GM18507 (cell line): ENCODE measurements at regions not wholly inside any gene's neighbourhood (a gene's known extent, or its start where the extent isn't known, plus 50 kb on each side); places are given as distances from the start of the nearest gene placed in this dataset.

Experiments
- DNase-seq: peaks from one replicate; pipeline ENCODE4 v3.0.0; 2011; ENCODE audit warnings: low read depth; ENCODE audit not compliant: insufficient read length; ENCODE audit errors: extremely low spot score
- FAIRE-seq: peaks from 2 replicates; lab custom pipeline; 2011; peaks lifted over from hg19 to GRCh38; lab: Jason Lieb, UNC

DNA sequence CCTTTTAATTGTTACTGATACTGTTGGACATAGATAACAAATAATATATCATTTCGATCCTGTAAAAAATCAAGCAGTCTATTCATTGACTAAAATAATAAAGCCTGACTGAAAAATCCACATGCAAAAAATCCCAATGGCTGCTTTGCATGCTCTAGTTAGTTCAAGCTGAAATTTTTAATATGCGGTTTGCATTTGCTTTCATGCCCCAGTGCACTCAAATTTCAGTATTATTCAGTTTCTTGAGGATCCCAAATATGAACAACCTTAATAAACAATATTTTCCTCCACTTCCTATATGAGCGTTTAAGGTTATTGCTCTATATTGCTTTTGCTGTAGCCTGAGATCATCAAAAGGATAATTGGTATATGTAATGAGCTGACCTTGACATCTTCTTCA lies 75.1 kb upstream of the DPH5 start:
- no peak for DNase-seq
- FAIRE-seq = no peak

DNA sequence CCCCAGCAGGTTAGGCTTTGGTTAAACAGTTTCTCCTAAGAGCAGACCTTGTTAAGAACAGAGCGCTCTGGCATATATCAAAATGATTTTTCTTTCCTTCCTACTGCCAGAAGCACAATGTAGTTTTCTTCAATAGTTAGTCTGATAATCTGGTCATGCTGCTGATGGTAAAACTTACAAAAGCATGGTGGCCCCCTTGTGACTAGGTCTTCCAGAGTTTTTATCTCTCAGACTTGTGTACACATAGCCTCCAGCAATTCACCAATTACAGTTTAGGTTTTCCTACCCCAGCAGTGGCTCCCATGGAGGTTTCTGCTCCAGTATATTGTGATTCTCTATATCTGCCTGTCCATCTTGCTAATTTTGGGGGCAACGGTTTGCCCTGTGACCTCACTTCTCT lies 73.3 kb upstream of the DPH5 start:
- DNase-seq (no peak), FAIRE-seq (no peak)

DNA sequence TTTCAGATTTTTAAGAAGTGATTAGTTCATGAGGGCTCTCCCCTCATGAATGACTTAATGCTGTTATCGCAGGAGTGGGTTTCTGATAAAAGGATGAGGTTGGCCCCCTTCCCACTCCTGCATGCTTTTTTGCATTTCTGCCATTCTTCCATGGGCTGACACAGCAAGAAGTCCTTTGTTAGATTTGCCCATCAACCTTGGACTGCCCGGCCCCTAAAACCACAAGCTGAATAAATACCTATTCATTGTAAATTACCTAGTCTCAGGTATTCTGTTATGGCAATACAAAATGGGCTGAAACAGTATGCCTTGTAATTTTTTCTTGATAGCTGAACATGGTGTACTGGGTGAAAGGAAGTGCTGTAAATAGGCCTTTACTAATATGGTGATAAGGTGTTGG lies 72.7 kb upstream of the DPH5 start:
- FAIRE-seq = no peak
- no peak for DNase-seq

DNA sequence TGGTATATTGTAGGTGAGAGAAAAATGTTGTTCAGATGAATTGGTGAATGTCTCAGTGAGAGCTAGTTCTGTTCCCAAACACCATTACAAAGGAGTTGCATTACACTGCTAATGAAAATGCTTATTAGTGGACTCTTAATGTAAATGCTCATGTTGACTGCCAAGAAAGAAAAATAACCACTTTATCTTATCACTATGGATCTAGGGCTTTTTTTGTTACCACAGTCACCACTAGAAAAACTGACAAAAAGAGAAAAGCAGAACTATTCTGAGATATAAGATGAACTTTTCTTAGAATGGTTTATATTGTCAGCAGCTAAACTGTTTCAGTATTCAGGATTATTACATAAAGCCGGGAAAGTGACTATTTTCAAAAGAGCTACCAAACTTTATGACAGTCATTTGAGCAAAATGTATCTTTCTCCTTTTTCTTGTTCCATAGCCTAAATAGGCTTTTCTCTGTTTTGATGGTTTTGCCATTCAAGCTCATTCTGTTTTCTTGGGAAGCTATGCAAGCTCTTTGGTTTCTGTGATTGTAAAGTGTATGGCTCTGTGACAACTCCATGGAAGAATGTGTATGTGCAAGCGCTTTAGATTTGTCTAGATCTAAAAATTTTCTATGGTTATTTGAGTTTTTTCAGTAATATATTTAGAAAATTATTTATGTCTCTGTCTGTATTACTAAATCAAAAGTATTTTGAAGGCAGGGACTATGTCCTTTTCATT lies 64.2 kb upstream of the DPH5 start:
- peak; percentile 49 for FAIRE-seq
- DNase-seq = no peak

DNA sequence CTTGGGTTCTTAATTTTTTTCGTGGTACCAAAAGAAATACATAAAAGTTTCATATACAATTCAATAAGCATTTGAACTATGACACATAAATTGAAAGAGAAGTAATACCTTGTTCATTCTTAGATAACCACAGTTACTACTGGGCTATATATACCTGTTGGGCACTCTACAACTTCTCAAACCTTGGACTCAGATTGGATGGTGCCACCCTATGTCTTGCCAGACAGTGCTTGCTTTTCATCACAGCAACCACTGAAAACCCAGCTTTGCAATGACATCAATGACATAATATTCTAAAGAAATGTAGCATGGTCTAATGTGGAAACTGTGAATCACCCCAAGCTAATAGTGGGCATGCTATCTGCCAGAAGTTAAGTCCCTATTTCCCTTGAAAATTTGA lies 62.8 kb upstream of the DPH5 start:
- no peak for FAIRE-seq

DNA sequence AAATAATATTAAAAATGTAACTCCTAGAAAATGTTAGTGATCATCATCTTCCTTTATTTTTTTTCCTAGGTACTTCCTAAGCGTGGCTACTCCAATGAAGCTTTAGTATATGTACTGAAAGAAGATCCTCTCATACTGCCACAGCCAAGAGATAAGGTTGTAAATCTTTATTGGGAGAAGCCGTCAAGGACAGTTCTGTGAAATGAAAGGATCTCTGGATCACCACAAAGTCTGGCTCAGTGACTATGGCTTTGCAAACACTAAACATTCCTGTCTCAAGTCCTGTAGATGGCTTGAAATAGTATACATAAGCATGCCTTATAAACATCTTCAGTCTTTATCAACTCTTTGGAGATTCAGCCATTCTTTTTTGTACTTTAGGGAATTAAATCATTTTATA lies 61.2 kb upstream of the DPH5 start:
- FAIRE-seq (no peak), DNase-seq (no peak)

More for the DNA sequence above, 62.8 kb upstream of the DPH5 start:
- DNase-seq = no peak

DNA sequence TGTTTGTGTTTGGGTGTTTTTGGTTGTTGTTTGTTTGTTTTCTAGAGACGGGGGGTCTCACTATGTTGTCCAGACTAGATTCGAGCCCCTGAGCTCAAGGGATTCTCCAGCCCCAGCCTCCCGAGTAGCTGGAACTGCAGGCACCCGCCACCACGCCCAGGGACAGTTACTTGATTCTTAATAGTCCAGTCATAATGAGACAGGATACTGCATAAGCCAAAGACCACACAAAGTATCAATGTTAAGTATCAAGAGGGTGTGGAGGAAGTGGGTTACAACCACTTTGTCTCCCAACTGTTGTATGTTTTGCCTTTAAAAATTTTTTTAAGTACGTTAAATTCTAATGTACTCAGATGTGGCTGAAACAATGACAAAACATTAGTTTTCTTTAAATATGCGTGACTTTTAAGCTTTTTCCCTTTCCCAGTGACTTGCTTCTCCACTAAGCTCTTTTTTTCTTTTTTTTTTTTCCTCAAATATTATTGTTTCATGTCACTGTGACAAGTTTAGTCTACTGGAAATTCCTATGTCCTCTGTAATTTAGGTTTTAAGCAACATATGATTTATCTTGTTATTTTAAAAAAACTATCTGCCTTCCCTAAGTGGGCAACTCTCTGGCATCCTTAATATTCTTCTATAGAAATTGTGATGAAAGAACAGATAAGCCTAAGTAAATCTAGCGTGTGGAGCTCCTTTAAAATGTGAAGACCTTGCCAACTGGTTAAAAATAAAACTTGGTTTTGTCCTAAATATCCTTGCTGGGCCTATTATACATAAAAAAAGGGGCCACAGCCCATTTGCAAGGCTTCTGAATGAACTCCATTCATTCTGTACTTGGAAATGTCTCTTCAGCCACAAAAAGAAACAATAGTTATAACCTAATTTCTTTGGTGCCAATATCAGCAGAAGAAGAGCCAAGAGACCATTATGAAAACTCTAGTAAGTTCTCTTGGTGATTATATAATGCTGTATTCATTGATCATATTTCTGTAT lies 56.2 kb upstream of the DPH5 start:
- no peak for FAIRE-seq

DNA sequence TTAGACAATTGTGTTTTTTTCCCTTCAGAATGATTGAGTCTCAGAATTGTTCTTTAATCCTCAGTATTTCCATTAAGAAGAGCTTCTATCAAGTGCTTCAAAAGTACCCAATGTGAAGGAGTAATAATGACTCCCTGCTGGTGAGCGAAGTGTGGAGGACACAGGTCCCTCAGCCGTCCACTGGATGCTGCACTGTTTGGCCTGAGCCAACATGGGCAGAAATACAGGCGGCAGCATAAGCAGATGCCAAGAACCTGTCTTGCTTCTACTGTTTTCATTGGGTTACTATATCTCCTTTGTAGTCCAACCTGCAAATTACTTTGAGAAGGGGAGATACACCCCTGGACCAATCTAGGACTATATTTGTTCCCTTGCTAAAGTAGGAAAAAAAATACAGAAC lies 55.3 kb upstream of the DPH5 start:
- FAIRE-seq (no peak), DNase-seq (no peak)

More for the DNA sequence above, 56.2 kb upstream of the DPH5 start:
- no peak for DNase-seq

DNA sequence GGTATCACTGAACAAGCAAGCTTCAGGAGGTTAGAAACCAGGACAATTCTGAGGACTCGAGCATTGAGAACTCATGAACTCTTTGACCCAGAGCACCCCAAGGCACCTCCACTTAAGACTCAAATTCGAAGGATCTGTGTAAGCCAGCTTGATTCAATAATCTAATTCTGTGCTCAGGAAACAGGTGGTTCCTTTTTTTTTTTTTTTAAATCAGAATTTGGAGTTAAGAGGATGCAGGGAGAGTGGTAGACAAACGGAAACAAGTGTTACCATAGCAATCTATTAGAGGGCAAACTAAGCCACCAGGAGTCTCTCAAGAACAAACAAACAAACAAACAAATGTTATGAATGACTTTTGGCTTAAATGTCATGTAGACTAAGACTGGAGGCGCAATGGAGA lies 53.8 kb upstream of the DPH5 start:
- no peak for DNase-seq
- no peak for FAIRE-seq

DNA sequence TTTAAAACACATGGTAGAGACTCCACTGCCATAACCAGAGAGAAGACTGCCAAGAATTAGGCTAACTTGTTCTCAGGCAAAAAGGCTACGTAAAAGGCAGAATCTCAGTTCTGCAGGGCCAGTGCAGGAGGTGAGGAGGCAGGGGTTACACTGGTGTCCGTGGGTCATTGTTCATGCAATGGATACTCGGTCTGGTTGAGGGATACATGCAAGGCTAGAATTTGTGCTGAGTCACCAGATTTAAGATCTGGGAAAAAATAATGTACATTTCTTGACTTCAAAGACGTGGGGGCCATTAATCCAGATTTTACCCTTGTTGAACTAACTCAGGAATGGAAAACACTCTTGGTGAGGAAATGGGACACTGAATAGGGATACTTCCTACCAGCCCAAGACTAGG lies 52.3 kb upstream of the DPH5 start:
- FAIRE-seq = no peak

DNA sequence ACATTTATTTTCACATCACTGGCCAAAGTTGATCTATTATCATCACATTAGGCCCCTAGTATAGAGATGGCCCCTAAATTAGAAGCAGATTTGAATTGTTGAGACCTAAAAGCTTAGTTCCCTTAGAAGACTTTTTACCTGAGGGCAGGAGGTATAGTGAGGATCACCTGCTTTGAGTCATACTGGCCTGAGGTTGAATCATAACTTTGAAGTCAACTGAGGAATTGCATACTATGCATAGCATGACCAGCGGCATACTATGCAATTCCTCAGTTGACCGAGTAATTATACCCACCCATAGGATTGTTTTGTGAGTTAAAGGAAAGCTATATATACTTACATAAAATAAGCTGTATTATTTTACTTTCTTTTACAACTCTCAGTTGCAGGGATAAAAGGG lies 50.3 kb upstream of the DPH5 start:
- DNase-seq (no peak), FAIRE-seq (no peak)

More for the DNA sequence above, 52.3 kb upstream of the DPH5 start:
- DNase-seq = no peak
